ENCODE measurements at regions not wholly inside any gene's neighbourhood (a gene's known extent, or its start where the extent isn't known, plus 50 kb on each side); places are given as distances from the start of the nearest gene placed in this dataset.

- TF ChIP-seq TOX (CRISPR knock-in tag; IDR thresholded peaks at IDR 0.05; ENCODE audit: borderline replicate concordance) (no peak), ZNF565 (CRISPR knock-in tag; conservative IDR thresholded peaks at IDR 0.05; ENCODE audit: low read depth) (no peak), RARB (CRISPR knock-in tag; IDR thresholded peaks at IDR 0.05) (no peak), ESRRG (CRISPR knock-in tag; IDR thresholded peaks at IDR 0.05) (no peak), ARNTL (CRISPR knock-in tag; IDR thresholded peaks at IDR 0.05; ENCODE audit: borderline replicate concordance, low read depth) (no peak), CREB5 (CRISPR knock-in tag; IDR thresholded peaks at IDR 0.05; ENCODE audit: low read depth) (no peak), BACH2 (CRISPR knock-in tag; IDR thresholded peaks at IDR 0.05; ENCODE audit: borderline replicate concordance) (no peak), GLIS3 (CRISPR knock-in tag; IDR thresholded peaks at IDR 0.05) (no peak), ZNF8 (CRISPR knock-in tag; IDR thresholded peaks at IDR 0.05) (no peak), CSDC2 (CRISPR knock-in tag; IDR thresholded peaks at IDR 0.05) (no peak), TCF4 (CRISPR knock-in tag; IDR thresholded peaks at IDR 0.05; ENCODE audit: borderline replicate concordance) (no peak), CSRNP3 (CRISPR knock-in tag; IDR thresholded peaks at IDR 0.05) (no peak), ZFP30 (CRISPR knock-in tag; IDR thresholded peaks at IDR 0.05) (no peak)
- TF ChIP-seq, protein P1, sequence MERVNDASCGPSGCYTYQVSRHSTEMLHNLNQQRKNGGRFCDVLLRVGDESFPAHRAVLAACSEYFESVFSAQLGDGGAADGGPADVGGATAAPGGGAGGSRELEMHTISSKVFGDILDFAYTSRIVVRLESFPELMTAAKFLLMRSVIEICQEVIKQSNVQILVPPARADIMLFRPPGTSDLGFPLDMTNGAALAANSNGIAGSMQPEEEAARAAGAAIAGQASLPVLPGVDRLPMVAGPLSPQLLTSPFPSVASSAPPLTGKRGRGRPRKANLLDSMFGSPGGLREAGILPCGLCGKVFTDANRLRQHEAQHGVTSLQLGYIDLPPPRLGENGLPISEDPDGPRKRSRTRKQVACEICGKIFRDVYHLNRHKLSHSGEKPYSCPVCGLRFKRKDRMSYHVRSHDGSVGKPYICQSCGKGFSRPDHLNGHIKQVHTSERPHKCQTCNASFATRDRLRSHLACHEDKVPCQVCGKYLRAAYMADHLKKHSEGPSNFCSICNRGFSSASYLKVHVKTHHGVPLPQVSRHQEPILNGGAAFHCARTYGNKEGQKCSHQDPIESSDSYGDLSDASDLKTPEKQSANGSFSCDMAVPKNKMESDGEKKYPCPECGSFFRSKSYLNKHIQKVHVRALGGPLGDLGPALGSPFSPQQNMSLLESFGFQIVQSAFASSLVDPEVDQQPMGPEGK (CRISPR knock-in tag; IDR thresholded peaks at IDR 0.05; ENCODE audit: borderline replicate concordance): no peak
Measured at GRCh38 chr1:8135250-8135649, 109.1 kb upstream of the ERRFI1 start.

Measured in SK-N-SH treated with all-trans-retinoic acid at 6 μM for 48 hours (cell line).